GM19328 (cell line): ENCODE measurements at regions not wholly inside any gene's neighbourhood (a gene's known extent, or its start where the extent isn't known, plus 50 kb on each side); places are given as distances from the start of the nearest gene placed in this dataset.
"Not testable (repeated sequence)": the region's sequence is repeated elsewhere in the genome, so short reads cannot be mapped to it uniquely, and the experiment has no call there.

Experiments used
- ATAC-seq: cut with Tn5 transposase; IDR thresholded peaks from one replicate; pipeline ENCODE4 v1.9.1; 2021; ENCODE audit warnings: mild to moderate bottlenecking, moderate library complexity; ENCODE audit not compliant: unreplicated experiment

GRCh38 chr18:33820517-33821371, 242.7 kb downstream of the ASXL3 start:
- no peak for ATAC-seq

GRCh38 chr18:33819692-33820343, 241.8 kb downstream of the ASXL3 start:
- not testable (repeated sequence) for ATAC-seq

- no peak for ATAC-seq
These were observed 240.1 kb downstream of the ASXL3 start for GRCh38 chr18:33818145-33818544.

- no peak for ATAC-seq
These were observed 239.1 kb downstream of the ASXL3 start for GRCh38 chr18:33817096-33817495.

- ATAC-seq = no peak
These were observed 236.5 kb downstream of the ASXL3 start for GRCh38 chr18:33814546-33814945.

- ATAC-seq = no peak
These were observed 234.2 kb downstream of the ASXL3 start for GRCh38 chr18:33812186-33812585.

- no peak for ATAC-seq
These were observed 227.6 kb downstream of the ASXL3 start for GRCh38 chr18:33805592-33805991.

GRCh38 chr18:33804258-33804657, 226.2 kb downstream of the ASXL3 start:
- no peak for ATAC-seq

GRCh38 chr18:33803636-33804035, 225.6 kb downstream of the ASXL3 start:
- ATAC-seq = no peak

GRCh38 chr18:33802955-33803354, 224.9 kb downstream of the ASXL3 start:
- no peak for ATAC-seq
